ENCODE measurements at regions not wholly inside any gene's neighbourhood (a gene's known extent, or its start where the extent isn't known, plus 50 kb on each side); places are given as distances from the start of the nearest gene placed in this dataset.
A peak's percentile ranks its signal among the peaks of the same experiment; 100 is the strongest.

DNA sequence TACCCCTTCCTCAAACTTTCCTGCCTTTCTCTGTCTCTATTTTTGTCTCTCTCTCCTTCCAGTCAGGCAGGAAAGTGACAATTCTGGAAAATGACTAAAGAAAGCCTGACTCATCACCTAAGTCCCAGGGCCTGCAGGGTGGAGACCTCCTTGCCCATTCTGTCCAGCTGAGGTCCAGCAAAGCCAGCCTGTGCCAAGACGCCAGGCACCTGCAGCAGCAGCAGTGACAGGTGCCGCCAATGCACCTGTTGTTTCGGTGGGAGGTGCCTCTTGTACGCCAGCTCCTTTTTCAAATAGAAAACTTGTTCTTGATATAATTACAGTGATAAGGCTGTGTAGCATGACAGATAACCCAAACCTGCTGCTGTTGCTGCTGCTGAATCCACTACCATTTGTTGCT, 501.3 kb downstream of the NTRK3 start:
- no peak overlapping the region for H3K4me3 ChIP-seq (replicated peaks; ENCODE audit: low read depth, low read length)
- no peak for TF ChIP-seq CTCF (IDR thresholded peaks at IDR 0.05; ENCODE audit: low read depth, low read length, missing control alignments)
- DNase-seq (ENCODE audit: extremely low read depth, low read depth) = no peak

GRCh38 chr15:87753539-87753938, 503.0 kb downstream of the NTRK3 start:
- H3K4me3 ChIP-seq (replicated peaks; ENCODE audit: low read depth, low read length) = no peak overlapping the region
- DNase-seq (ENCODE audit: extremely low read depth, low read depth) = no peak

GRCh38 chr15:87752250-87752951, 504.1 kb downstream of the NTRK3 start:
- H3K4me3 ChIP-seq (replicated peaks; ENCODE audit: low read depth, low read length) = no peak overlapping the region
- no peak for TF ChIP-seq CTCF (IDR thresholded peaks at IDR 0.05; ENCODE audit: low read depth, low read length, missing control alignments)
- peak; percentile 52 for DNase-seq (ENCODE audit: extremely low read depth, low read depth)

More at GRCh38 chr15:87753539-87753938, 503.0 kb downstream of the NTRK3 start:
- TF ChIP-seq CTCF (IDR thresholded peaks at IDR 0.05; ENCODE audit: low read depth, low read length, missing control alignments) = no peak

- no peak for TF ChIP-seq CTCF (IDR thresholded peaks at IDR 0.05; ENCODE audit: low read depth, low read length, missing control alignments)
- no peak overlapping the region for H3K4me3 ChIP-seq (replicated peaks; ENCODE audit: low read depth, low read length)
- no peak for DNase-seq (ENCODE audit: extremely low read depth, low read depth)
Measured at GRCh38 chr15:87748483-87748882, 508.1 kb downstream of the NTRK3 start.

DNA sequence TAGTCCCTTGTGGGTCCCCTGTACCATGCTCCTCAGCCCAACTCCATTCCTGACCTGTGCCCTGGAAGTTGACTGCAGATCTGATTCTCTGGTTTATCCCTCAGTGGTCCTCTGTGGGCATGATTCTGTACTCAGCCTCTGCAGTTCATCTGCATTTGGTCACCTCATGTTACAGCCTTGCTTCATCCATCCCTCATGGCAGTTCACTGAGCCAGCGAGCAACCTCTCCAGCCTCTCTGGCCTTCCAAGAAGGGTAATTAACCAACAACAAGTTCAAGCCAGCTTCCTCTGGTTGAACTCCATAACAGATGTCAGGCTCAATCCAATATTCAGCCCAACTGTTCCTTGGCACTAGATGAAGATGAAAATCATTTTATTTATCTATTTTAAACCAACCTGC, 509.5 kb downstream of the NTRK3 start:
- no peak for DNase-seq (ENCODE audit: extremely low read depth, low read depth)
- TF ChIP-seq CTCF (IDR thresholded peaks at IDR 0.05; ENCODE audit: low read depth, low read length, missing control alignments) = no peak
- H3K4me3 ChIP-seq (replicated peaks; ENCODE audit: low read depth, low read length) = no peak overlapping the region

DNA sequence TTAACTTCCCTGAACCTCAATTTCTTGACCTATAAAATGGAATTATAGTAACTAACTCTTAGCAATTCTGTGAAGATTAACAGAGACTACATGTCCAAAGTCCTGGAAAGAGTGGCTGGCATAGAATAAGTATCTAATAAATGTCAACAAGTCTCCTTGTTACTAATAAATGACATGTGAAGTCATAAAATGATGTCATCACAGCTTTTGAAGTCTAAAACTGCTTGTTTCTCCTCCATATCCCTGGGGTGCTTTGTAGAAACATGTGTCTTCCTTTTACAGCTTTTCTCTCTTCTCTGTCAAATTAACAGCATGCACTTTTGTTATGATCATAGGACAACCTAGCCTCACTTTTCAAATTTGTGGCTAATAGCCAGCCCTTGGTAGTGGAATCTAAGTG, 510.2 kb downstream of the NTRK3 start:
- no peak for TF ChIP-seq CTCF (IDR thresholded peaks at IDR 0.05; ENCODE audit: low read depth, low read length, missing control alignments)
- no peak for DNase-seq (ENCODE audit: extremely low read depth, low read depth)
- no peak overlapping the region for H3K4me3 ChIP-seq (replicated peaks; ENCODE audit: low read depth, low read length)

DNA sequence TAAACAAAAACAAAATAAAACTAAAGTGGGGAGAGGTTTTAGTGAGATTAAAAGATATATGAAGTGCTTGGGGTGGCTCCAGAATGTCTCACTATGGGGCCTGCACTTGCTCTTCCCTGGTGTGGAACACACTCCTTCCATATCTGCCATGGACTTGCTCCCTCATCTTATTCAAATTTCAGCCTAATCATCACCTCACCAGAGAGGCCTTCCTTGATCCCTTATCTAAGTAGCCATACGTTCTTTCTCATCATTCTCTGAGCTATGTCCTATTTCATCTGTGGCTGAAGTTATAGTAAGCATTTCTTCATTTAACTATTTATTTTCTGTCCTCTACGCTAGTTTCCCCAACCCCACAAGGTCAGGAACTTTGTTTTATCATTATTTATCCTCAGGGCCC, 511.7 kb downstream of the NTRK3 start:
- DNase-seq (ENCODE audit: extremely low read depth, low read depth) = no peak
- no peak for TF ChIP-seq CTCF (IDR thresholded peaks at IDR 0.05; ENCODE audit: low read depth, low read length, missing control alignments)
- H3K4me3 ChIP-seq (replicated peaks; ENCODE audit: low read depth, low read length) = no peak overlapping the region
